Suprapubic skin (tissue), 4 donors: ENCODE measurements at regions not wholly inside any gene's neighbourhood (a gene's known extent, or its start where the extent isn't known, plus 50 kb on each side); places are given as distances from the start of the nearest gene placed in this dataset.

ENCODE experiments used
- DNase-seq, 2 donors: peaks; one replicate each; pipeline ENCODE4 v3.0.0-alpha.2; 2019; ENCODE audit warnings: low spot score in 2 of 2
- H3K27ac ChIP-seq: fragments of 200-600 bp; sonication (generic); one replicate; pipeline ENCODE4 v1.5.1; 2019
- H3K27me3 ChIP-seq: fragments of 200-600 bp; sonication (generic); one replicate; pipeline ENCODE4 v1.5.1; 2019
- H3K36me3 ChIP-seq: fragments of 200-600 bp; sonication (generic); one replicate; pipeline ENCODE4 v1.5.1; 2019
- H3K4me1 ChIP-seq: fragments of 200-600 bp; sonication (generic); one replicate; pipeline ENCODE4 v1.5.1; 2019
- H3K4me3 ChIP-seq: fragments of 200-600 bp; sonication (generic); one replicate; pipeline ENCODE4 v1.5.1; 2019; ENCODE audit warnings: mild to moderate bottlenecking
- H3K9me3 ChIP-seq: fragments of 200-600 bp; sonication (generic); one replicate; pipeline ENCODE4 v1.5.1; 2019
- EP300 ChIP-seq: sonication (generic); formaldehyde crosslinking; IDR thresholded peaks from one replicate; pipeline ENCODE4 v1.6.1; 2017; ENCODE audit warnings: antibody characterized with exemption
- POLR2A ChIP-seq, 2 donors: fragments of 450-650 bp; IDR thresholded peaks; one replicate each; pipeline ENCODE4 v1.6.1; 2017; ENCODE audit warnings: antibody characterized with exemption in 2 of 2, mild to moderate bottlenecking in 2 of 2, moderate library complexity in 2 of 2
- POLR2AphosphoS5 ChIP-seq, 3 donors: sonication (generic); formaldehyde crosslinking; IDR thresholded peaks; one replicate each; pipeline ENCODE4 v1.6.1; 2017; ENCODE audit warnings: antibody characterized with exemption in 3 of 3
- WGBS: methylation state at CpG from one replicate; pipeline ENCODE4 v1.1.5; 2018; 5-methylcytosine and 5-hydroxymethylcytosine counted together
- TF ChIP-seq, protein P1 (sequence below), 2 donors: fragments of 200-600 bp in 1 of 2; fragments of 450-650 bp in 1 of 2; sonication (generic) in 1 of 2; IDR thresholded peaks; one replicate each; pipeline ENCODE4 v1.5.1; 2016 to 2019; ENCODE audit warnings: antibody characterized with exemption in 2 of 2, mild to moderate bottlenecking in 1 of 2, moderate library complexity in 1 of 2

DNA sequence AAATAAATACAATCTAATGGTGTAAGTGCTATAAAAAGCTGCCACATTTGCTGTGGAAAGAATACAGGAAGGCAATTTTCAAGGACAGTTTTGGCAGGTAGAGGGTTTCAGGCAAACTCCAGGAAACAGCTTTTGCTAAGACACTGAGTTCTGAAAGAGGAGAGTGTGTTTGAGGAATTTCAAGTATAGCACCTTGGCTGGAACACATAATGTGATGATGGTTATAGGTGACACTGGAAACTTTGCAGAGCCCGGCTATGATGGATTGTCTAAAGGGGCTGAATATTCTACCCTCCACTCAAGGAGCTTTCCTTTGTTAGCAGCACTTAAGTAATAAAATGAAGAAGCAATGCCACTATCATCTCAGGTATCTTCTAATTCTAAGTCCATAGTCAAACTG, 209.4 kb upstream of the TGFBR2 start:
- Histone ChIP-seq H3K9me3 (no peaks in the 10 kb centered on the region), H3K27me3 (no peaks in the 10 kb centered on the region), H3K4me3 (no peak overlapping the region), H3K4me1 (peaks cover 2% of the 10 kb centered on the region), H3K27ac (no peak overlapping the region), H3K36me3 (no peaks in the 10 kb centered on the region)
- 84% methylated on average over 1 of the region's 1 CpG for WGBS
- TF ChIP-seq, protein P1, sequence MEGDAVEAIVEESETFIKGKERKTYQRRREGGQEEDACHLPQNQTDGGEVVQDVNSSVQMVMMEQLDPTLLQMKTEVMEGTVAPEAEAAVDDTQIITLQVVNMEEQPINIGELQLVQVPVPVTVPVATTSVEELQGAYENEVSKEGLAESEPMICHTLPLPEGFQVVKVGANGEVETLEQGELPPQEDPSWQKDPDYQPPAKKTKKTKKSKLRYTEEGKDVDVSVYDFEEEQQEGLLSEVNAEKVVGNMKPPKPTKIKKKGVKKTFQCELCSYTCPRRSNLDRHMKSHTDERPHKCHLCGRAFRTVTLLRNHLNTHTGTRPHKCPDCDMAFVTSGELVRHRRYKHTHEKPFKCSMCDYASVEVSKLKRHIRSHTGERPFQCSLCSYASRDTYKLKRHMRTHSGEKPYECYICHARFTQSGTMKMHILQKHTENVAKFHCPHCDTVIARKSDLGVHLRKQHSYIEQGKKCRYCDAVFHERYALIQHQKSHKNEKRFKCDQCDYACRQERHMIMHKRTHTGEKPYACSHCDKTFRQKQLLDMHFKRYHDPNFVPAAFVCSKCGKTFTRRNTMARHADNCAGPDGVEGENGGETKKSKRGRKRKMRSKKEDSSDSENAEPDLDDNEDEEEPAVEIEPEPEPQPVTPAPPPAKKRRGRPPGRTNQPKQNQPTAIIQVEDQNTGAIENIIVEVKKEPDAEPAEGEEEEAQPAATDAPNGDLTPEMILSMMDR (IDR thresholded peaks at IDR 0.05) = no peak
- TF ChIP-seq EP300 = no peak
- no peak for TF ChIP-seq POLR2A (IDR thresholded peaks at IDR 0.05)
- no peak for TF ChIP-seq POLR2AphosphoS5 (IDR thresholded peaks at IDR 0.05)
- DNase-seq = no peak

DNA sequence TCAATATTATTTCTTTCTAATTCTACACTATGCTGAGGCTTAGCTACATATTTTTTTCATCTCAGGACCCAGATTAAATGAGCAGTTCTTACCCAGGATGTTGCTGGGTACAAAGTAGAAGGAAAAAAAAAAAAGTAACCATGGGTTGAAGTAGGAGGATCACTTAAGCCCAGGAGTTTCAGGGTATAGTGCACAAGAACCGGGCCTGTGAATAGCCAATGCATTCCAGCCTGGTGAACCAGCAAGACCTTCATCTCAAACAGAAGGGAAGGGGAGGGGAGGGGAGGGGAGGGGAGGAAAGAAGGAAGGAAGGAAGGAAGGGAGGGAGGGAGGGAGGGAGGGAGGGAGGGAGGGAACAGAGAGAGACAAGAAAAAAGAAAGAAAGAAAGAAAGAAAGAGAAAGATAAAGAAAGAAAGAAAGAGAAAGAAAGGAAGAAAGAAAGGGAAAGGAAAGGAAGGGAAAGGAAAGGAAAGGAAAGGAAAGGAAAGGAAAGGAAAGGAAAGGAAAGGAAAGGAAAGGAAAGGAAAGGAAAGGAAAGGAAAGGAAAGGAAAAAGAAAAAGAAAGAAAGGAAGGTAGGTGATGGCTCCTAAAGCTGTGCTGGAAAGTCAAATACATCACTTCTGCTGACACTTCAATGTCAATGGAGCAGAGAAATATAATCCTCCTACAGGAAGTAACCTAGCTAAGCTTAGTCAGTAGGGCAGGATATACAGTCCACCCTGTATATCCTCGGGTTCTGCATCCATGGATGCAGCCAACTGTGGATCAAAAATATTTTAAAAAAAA, 206.8 kb upstream of the TGFBR2 start:
- DNase-seq = no peak
- Histone ChIP-seq H3K4me3 (no peak overlapping the region), H3K27ac (no peak overlapping the region), H3K4me1 (peaks cover 10% of the 10 kb centered on the region), H3K9me3 (no peaks in the 10 kb centered on the region), H3K27me3 (no peaks in the 10 kb centered on the region), H3K36me3 (no peaks in the 10 kb centered on the region)
- TF ChIP-seq EP300 (no peak), POLR2A (IDR thresholded peaks at IDR 0.05) (no peak), POLR2AphosphoS5 (IDR thresholded peaks at IDR 0.05) (no peak)
- TF ChIP-seq, protein P1 (IDR thresholded peaks at IDR 0.05) = no peak
- WGBS = 87% methylated on average over 2 of the region's 2 CpGs

DNA sequence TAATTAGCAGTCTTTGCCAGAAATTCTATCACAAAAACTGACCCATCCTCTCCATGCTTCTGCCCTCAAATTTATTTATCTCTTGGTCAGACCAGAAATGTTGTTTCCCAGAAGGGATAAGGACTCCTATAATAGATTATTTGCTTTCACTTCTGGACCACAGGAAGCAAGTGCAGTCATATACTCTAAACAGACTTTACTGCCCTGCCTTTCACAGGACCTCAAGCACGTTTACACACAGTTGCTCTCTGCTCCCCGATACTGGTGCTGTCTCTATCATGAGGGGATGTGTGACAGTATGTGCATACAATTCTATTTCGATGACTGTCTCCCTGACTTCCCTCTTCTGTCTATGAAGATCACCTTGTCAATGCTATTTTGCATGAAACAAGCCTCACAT, 205.5 kb upstream of the TGFBR2 start:
- Histone ChIP-seq H3K9me3 (no peaks in the 10 kb centered on the region), H3K4me1 (peaks cover 10% of the 10 kb centered on the region), H3K27ac (no peak overlapping the region), H3K36me3 (no peaks in the 10 kb centered on the region), H3K27me3 (no peaks in the 10 kb centered on the region), H3K4me3 (no peak overlapping the region)
- WGBS = 74% methylated on average over 3 of the region's 3 CpGs
- DNase-seq = no peak
- TF ChIP-seq, protein P1 (IDR thresholded peaks at IDR 0.05) = no peak
- TF ChIP-seq EP300 (no peak), POLR2AphosphoS5 (IDR thresholded peaks at IDR 0.05) (no peak), POLR2A (IDR thresholded peaks at IDR 0.05) (no peak)

DNA sequence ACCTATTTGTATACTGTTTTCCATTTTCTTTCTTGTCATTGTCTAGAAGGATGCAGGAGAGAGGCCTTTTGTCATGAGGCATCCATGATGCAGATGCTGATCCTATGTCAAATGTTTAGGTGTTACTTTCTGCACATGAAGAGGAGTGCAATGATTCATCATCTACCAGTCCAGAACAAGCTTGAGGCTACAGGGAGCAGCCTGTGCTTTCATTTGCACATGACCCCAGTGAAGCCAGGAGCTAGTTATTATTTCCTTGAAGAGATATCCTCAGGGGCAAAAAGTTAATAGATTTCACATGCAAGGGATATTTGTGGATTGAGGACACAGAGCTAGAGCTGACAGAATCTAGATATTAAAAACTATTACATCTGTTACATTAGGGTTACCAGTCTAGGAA, 204.4 kb upstream of the TGFBR2 start:
- DNase-seq = no peak
- no peaks in the 10 kb centered on the region for H3K9me3 ChIP-seq
- no peak overlapping the region for H3K4me3 ChIP-seq
- H3K4me1 ChIP-seq = peaks cover 10% of the 10 kb centered on the region
- H3K27ac ChIP-seq = no peak overlapping the region
- H3K27me3 ChIP-seq = no peaks in the 10 kb centered on the region
- TF ChIP-seq POLR2AphosphoS5 (IDR thresholded peaks at IDR 0.05) (no peak), EP300 (no peak), POLR2A (IDR thresholded peaks at IDR 0.05) (no peak)
- TF ChIP-seq, protein P1 (IDR thresholded peaks at IDR 0.05) = no peak
- H3K36me3 ChIP-seq = no peaks in the 10 kb centered on the region

DNA sequence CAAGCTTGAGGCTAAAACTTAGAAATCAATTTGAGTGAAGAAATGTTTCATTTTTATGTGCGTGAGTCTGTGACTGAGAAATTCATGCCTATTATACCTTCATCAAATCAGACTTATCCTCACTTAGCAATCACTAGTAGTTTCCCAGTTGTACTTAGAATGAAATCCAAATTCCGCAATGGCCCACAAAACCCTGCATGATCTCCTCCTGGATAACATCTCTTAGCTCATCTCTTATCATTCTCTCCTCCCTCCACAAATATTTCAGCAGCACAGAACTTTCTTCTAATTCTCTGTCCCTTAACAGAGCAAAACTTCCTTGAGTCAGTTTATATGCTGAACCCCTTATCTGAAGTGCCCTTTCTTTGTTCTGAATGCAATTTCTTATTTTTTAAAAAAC, 198.8 kb upstream of the TGFBR2 start:
- TF ChIP-seq POLR2A (IDR thresholded peaks at IDR 0.05) = no peak
- TF ChIP-seq POLR2AphosphoS5 (IDR thresholded peaks at IDR 0.05) = no peak
- TF ChIP-seq EP300 = no peak
- TF ChIP-seq, protein P1 (IDR thresholded peaks at IDR 0.05) = no peak
- H3K9me3 ChIP-seq = no peaks in the 10 kb centered on the region
- H3K27me3 ChIP-seq = no peaks in the 10 kb centered on the region
- H3K4me3 ChIP-seq = no peak overlapping the region
- H3K4me1 ChIP-seq = peaks cover 3% of the 10 kb centered on the region
- 97% methylated on average over 2 of the region's 2 CpGs for WGBS
- H3K36me3 ChIP-seq = no peaks in the 10 kb centered on the region
- H3K27ac ChIP-seq = no peak overlapping the region
- no peak for DNase-seq
